Fibroblast of lung (primary cell): ENCODE measurements at regions not wholly inside any gene's neighbourhood (a gene's known extent, or its start where the extent isn't known, plus 50 kb on each side); places are given as distances from the start of the nearest gene placed in this dataset.

Source experiments
- EZH2 ChIP-seq: IDR thresholded peaks from 2 replicates; pipeline ENCODE4 v1.5.1; 2012; ENCODE audit warnings: low read length, control low read depth, mild to moderate bottlenecking; ENCODE audit errors: missing control alignments
- TF ChIP-seq, protein P1 (sequence below), 2 donors: IDR thresholded peaks in 1 of 2; conservative IDR thresholded peaks in 1 of 2; 1 replicate in 1 of 2; 2 replicates in 1 of 2; pipeline ENCODE4 v1.5.1; 2011 to 2012; ENCODE audit warnings: low read length in 2 of 2, control low read depth in 1 of 2, inconsistent platforms in 1 of 2, low read depth in 1 of 2, mild to moderate bottlenecking in 1 of 2

DNA sequence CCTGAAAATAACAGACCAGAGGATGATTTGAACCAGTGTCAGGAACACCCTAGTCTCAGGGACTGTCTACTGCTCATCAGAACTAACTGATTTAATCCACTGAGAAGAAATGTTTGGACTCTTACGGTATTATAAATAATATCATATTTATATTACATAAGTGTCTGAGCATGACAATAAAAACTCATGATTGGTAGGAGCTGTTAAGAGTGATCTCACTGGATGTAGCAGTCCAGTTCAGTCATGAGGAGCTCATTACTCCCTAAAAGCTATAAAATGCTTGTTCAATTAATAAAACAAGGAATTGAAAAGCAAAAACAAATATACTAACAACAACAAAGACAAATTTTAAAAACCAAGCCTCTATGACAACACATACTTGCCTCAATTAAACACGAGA lies 68.8 kb upstream of the BCL9 start:
- TF ChIP-seq, protein P1, sequence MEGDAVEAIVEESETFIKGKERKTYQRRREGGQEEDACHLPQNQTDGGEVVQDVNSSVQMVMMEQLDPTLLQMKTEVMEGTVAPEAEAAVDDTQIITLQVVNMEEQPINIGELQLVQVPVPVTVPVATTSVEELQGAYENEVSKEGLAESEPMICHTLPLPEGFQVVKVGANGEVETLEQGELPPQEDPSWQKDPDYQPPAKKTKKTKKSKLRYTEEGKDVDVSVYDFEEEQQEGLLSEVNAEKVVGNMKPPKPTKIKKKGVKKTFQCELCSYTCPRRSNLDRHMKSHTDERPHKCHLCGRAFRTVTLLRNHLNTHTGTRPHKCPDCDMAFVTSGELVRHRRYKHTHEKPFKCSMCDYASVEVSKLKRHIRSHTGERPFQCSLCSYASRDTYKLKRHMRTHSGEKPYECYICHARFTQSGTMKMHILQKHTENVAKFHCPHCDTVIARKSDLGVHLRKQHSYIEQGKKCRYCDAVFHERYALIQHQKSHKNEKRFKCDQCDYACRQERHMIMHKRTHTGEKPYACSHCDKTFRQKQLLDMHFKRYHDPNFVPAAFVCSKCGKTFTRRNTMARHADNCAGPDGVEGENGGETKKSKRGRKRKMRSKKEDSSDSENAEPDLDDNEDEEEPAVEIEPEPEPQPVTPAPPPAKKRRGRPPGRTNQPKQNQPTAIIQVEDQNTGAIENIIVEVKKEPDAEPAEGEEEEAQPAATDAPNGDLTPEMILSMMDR (conservative IDR thresholded peaks at IDR 0.05 in 1 of 2, IDR thresholded peaks at IDR 0.05 in 1 of 2; ENCODE audit: low read depth in 1 of 2, low read length in 2 of 2) = no peak
- TF ChIP-seq EZH2 = no peak
